A673 (cell line): ENCODE measurements at regions not wholly inside any gene's neighbourhood (a gene's known extent, or its start where the extent isn't known, plus 50 kb on each side); places are given as distances from the start of the nearest gene placed in this dataset.

ENCODE experiments used
- BruUV-seq: library from RNA; stranded (reverse); fragments of 400-500 nt; replicated peaks from 2 replicates; lab custom pipeline; 2021; lab: Mats Ljungman, UMichigan
- CTCF ChIA-PET: fragments of 300-600 bp; sonication (Branson Sonifier 250); formaldehyde crosslinking; loops from one replicate; lab custom pipeline; 2022; ENCODE audit warnings: antibody characterized with exemption; lab: Charles Lee
- POLR2A ChIA-PET: fragments of 300-600 bp; sonication (Branson Sonifier 250); formaldehyde crosslinking; loops from one replicate; lab custom pipeline; 2022; ENCODE audit warnings: antibody characterized with exemption; ENCODE audit not compliant: low non-redundant PET; lab: Charles Lee
- DNase-seq: peaks from one replicate; pipeline ENCODE4 v3.0.0-alpha.2; 2015; ENCODE audit warnings: low spot score
- H3K27ac ChIP-seq: fragments of 200-600 bp; sonication (generic); 2 replicates; pipeline ENCODE4 v1.5.1; 2016; ENCODE audit warnings: mixed run types, low read depth, mild to moderate bottlenecking, mixed read lengths, antibody characterized with exemption, low read length; ENCODE audit not compliant: poor library complexity, severe bottlenecking
- H3K27me3 ChIP-seq: fragments of 200-600 bp; sonication (generic); replicated peaks from 2 replicates; pipeline ENCODE4 v1.6.1; 2017; ENCODE audit warnings: mixed run types, low read depth, mild to moderate bottlenecking, mixed read lengths, antibody characterized with exemption, low read length; ENCODE audit not compliant: insufficient read depth, poor library complexity
- H3K36me3 ChIP-seq: fragments of 200-600 bp; sonication (generic); 2 replicates; pipeline ENCODE4 v1.6.1; 2016; ENCODE audit warnings: mixed run types, mild to moderate bottlenecking, mixed read lengths, antibody characterized with exemption, low read length; ENCODE audit not compliant: insufficient read depth, poor library complexity, severe bottlenecking
- H3K4me1 ChIP-seq: fragments of 200-600 bp; sonication (generic); 2 replicates; pipeline ENCODE4 v1.6.1; 2017; ENCODE audit warnings: mixed run types, mild to moderate bottlenecking, mixed read lengths, antibody characterized with exemption, low read length; ENCODE audit not compliant: insufficient read depth, poor library complexity, severe bottlenecking
- H3K4me3 ChIP-seq: fragments of 200-600 bp; sonication (generic); 2 replicates; pipeline ENCODE4 v1.5.1; 2016; ENCODE audit warnings: low read depth, mixed run types, mild to moderate bottlenecking, mixed read lengths, low read length; ENCODE audit not compliant: poor library complexity, severe bottlenecking
- H3K9me3 ChIP-seq: fragments of 200-600 bp; sonication (generic); 2 replicates; pipeline ENCODE4 v1.6.1; 2016; ENCODE audit warnings: mixed run types, low read depth, mild to moderate bottlenecking, mixed read lengths, antibody characterized with exemption, low read length; ENCODE audit not compliant: poor library complexity, severe bottlenecking
- EZH2 ChIP-seq: fragments of 200-600 bp; sonication (generic); IDR thresholded peaks from 2 replicates; pipeline ENCODE4 v1.6.1; 2017; ENCODE audit warnings: borderline replicate concordance, low read depth, mild to moderate bottlenecking, mixed read lengths, antibody characterized with exemption, low read length; ENCODE audit not compliant: poor library complexity, severe bottlenecking
- intact Hi-C: fragments of 100-400 bp; cut with micrococcal nuclease; formaldehyde crosslinking; loops from one replicate; pipeline ENCODE4 v1.10.0; 2022; ENCODE audit not compliant: unreplicated experiment
- TF ChIP-seq, protein P1 (sequence below): fragments of 300-800, 200-600 bp; sonication (generic); conservative IDR thresholded peaks from 2 replicates; pipeline ENCODE4 v1.5.1; 2017; ENCODE audit warnings: low read depth, mild to moderate bottlenecking, antibody characterized with exemption, low read length, moderate library complexity, mixed read lengths

DNA sequence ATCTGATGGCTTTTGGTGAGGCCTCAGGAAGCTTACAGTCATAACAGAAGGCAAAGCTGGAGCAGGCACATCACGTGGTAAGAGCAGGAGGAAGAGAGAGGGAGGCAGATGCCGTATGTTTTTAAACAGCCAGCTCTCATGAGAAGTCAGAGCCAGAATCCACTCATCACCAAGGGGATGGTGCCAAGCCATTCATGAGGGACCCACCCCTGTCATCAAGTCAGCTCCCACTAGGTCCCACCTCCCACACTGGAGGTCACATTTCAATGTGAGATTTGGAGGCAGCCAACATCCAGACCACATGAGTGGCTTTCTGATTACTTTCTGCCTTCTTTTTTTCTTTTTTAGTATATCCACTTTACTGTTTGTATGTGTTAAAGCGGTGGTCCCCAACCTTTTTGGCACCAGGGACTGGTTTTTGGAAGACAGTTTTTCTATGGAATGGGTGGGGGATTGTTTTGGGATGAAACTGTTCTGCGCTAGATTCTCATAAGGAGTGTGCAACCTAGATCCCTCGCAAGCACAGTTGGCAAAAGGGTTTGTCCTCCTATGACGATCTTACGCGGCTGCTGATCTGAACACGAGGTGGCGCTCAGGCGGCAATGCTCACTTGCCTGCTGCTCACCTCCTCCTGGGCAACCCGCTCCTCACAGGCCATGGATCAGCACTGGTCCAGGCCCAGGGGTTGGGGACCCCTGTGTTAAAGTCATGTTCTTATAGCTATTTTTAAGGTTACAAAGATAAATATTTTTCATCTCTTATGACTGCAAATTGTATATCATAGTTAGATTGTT lies 61.7 kb downstream of the SLIT2 start:
- BruUV-seq, result no TSS peak
- ChIA-PET POLR2A (no interaction called here), CTCF (no interaction called here)
- Histone ChIP-seq H3K9me3 (no peaks in the 10 kb centered on the region), H3K36me3 (no peaks in the 10 kb centered on the region), H3K4me1 (peaks cover 29% of the 10 kb centered on the region), H3K27me3 (no peaks in the 10 kb centered on the region), H3K4me3 (no peak overlapping the region), H3K27ac (no peak overlapping the region)
- intact Hi-C loops, result no loop called here
- TF ChIP-seq EZH2, result no peak
- TF ChIP-seq, protein P1, sequence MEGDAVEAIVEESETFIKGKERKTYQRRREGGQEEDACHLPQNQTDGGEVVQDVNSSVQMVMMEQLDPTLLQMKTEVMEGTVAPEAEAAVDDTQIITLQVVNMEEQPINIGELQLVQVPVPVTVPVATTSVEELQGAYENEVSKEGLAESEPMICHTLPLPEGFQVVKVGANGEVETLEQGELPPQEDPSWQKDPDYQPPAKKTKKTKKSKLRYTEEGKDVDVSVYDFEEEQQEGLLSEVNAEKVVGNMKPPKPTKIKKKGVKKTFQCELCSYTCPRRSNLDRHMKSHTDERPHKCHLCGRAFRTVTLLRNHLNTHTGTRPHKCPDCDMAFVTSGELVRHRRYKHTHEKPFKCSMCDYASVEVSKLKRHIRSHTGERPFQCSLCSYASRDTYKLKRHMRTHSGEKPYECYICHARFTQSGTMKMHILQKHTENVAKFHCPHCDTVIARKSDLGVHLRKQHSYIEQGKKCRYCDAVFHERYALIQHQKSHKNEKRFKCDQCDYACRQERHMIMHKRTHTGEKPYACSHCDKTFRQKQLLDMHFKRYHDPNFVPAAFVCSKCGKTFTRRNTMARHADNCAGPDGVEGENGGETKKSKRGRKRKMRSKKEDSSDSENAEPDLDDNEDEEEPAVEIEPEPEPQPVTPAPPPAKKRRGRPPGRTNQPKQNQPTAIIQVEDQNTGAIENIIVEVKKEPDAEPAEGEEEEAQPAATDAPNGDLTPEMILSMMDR, result no peak
- DNase-seq, result no peak

DNA sequence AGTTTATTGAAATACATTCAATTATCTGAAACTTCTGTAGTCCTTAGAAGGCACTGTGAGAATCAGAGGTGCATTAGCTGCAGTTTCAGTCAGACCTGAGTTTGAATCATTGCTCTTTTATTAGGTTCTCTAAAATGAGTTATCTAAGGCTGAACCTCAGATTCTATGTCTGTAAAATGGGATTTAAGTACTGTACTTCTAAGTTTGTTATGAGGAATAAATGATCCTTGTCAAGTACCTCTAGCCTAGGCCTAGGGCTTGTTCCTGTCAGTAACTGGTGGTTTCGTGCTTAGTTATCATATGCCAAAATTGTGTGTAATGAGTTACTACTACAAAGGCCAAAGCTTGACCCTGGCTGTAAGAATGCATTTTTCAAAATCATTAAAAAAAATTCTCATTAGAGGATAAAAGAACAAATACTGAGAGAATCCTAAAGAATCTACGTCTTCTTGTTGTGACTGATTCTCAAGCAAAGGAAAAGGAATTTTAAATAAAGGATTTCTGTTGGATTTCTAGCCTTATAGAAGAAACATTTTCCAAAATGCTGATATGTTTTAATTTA lies 65.8 kb downstream of the SLIT2 start:
- peaks cover 46% of the 10 kb centered on the region for H3K4me1 ChIP-seq
- ChIA-PET CTCF (no interaction called here), POLR2A (no interaction called here)
- no peak for DNase-seq
- H3K27me3 ChIP-seq, result no peaks in the 10 kb centered on the region
- peak overlapping the region; percentile 82 for H3K27ac ChIP-seq
- no TSS peak for BruUV-seq
- H3K9me3 ChIP-seq, result no peaks in the 10 kb centered on the region
- H3K4me3 ChIP-seq, result no peak overlapping the region
- no peaks in the 10 kb centered on the region for H3K36me3 ChIP-seq
- TF ChIP-seq EZH2, result no peak
- TF ChIP-seq, protein P1, result no peak
- intact Hi-C loops, result loop anchor here (5.0 kb wide), 1 partner anchor 100 kb away; no protein-coding TSS in a partner anchor

GRCh38 chr4:20318001-20318908 lies 66.5 kb downstream of the SLIT2 start:
- H3K36me3 ChIP-seq, result no peaks in the 10 kb centered on the region
- POLR2A ChIA-PET, result no interaction called here
- peak overlapping the region; percentile 82 for H3K27ac ChIP-seq
- BruUV-seq, result TSS peak; percentile 71
- CTCF ChIA-PET, result no interaction called here
- peak; percentile 61 for DNase-seq
- H3K4me1 ChIP-seq, result peaks cover 46% of the 10 kb centered on the region
- TF ChIP-seq, protein P1, result no peak
- no peak for TF ChIP-seq EZH2
- H3K27me3 ChIP-seq, result no peaks in the 10 kb centered on the region
- intact Hi-C loops, result loop anchor here (5.0 kb wide), 1 partner anchor 99 kb away; no protein-coding TSS in a partner anchor
- peak overlapping the region; percentile 13 for H3K4me3 ChIP-seq
- H3K9me3 ChIP-seq, result no peaks in the 10 kb centered on the region
